Dendritic cell treated with granulocyte-macrophage colony-stimulating factor and Interleukin-4, amounts not matched to agents 40 ng/mL and 50 ng/mL, for 4 days (primary cell): ENCODE measurements at regions not wholly inside any gene's neighbourhood (a gene's known extent, or its start where the extent isn't known, plus 50 kb on each side); places are given as distances from the start of the nearest gene placed in this dataset.

Source experiments
- H3K27ac Mint-ChIP-seq: one replicate; pipeline ENCODE4 v1.8.0; 2022; ENCODE audit warnings: mild to moderate bottlenecking, mixed read lengths
- H3K27me3 Mint-ChIP-seq: one replicate; pipeline ENCODE4 v1.8.0; 2022; ENCODE audit warnings: mild to moderate bottlenecking, mixed read lengths
- H3K36me3 Mint-ChIP-seq: one replicate; pipeline ENCODE4 v1.8.0; 2022; ENCODE audit warnings: low read depth, mixed read lengths
- H3K4me1 Mint-ChIP-seq: one replicate; pipeline ENCODE4 v1.8.0; 2022; ENCODE audit warnings: low read depth, mixed read lengths
- H3K4me3 Mint-ChIP-seq: one replicate; pipeline ENCODE4 v1.8.0; 2022; ENCODE audit warnings: mild to moderate bottlenecking, moderate library complexity, mixed read lengths
- H3K9me3 Mint-ChIP-seq: one replicate; pipeline ENCODE4 v1.8.0; 2022; ENCODE audit warnings: mixed read lengths
- intact Hi-C: fragments of 100-400 bp; cut with micrococcal nuclease; formaldehyde crosslinking; loops from one replicate; pipeline ENCODE4 v1.15.0; 2022

- H3K4me3 Mint-ChIP-seq = no peak overlapping the region
- no peak overlapping the region for H3K27ac Mint-ChIP-seq
- H3K36me3 Mint-ChIP-seq = no peaks in the 10 kb centered on the region
- intact Hi-C loops = no loop called here
- H3K4me1 Mint-ChIP-seq = no peaks in the 10 kb centered on the region
- peaks cover 30% of the 10 kb centered on the region for H3K9me3 Mint-ChIP-seq
- H3K27me3 Mint-ChIP-seq = no peaks in the 10 kb centered on the region
Measured at GRCh38 chr11:91786097-91786496, 438.5 kb upstream of the FAT3 start.

DNA sequence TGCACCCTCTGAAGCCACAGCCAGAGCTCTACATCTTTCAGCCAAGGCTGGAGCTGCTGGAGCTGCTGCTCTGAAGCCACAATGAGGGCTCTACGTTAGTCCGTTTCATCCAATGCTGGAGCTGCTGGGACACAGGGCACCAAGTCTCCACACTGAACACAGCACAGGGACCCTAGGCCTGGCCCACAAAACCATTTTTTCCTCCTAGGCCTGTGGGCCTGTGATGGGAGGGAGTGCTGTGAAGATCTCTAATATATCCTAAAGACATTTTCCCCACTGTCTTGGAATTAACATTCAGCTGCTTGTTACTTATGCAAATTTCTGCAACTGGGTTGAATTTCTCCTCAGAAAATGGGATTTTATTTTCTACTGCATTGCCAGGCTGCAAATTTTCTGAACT is 441.4 kb upstream of the FAT3 start:
- Mint-ChIP-seq H3K9me3 (peaks cover 30% of the 10 kb centered on the region), H3K36me3 (no peaks in the 10 kb centered on the region), H3K27ac (no peak overlapping the region), H3K27me3 (no peaks in the 10 kb centered on the region), H3K4me3 (no peak overlapping the region), H3K4me1 (no peaks in the 10 kb centered on the region)
- intact Hi-C loops = no loop called here

GRCh38 chr11:91778758-91779157 is 445.9 kb upstream of the FAT3 start:
- H3K27me3 Mint-ChIP-seq = no peaks in the 10 kb centered on the region
- H3K4me1 Mint-ChIP-seq = no peaks in the 10 kb centered on the region
- H3K4me3 Mint-ChIP-seq = no peak overlapping the region
- H3K36me3 Mint-ChIP-seq = no peaks in the 10 kb centered on the region
- intact Hi-C loops = no loop called here
- peaks cover 22% of the 10 kb centered on the region for H3K9me3 Mint-ChIP-seq
- no peak overlapping the region for H3K27ac Mint-ChIP-seq

GRCh38 chr11:91776655-91777054 is 448.0 kb upstream of the FAT3 start:
- Mint-ChIP-seq H3K36me3 (no peaks in the 10 kb centered on the region), H3K4me3 (no peak overlapping the region), H3K27ac (no peak overlapping the region), H3K4me1 (no peaks in the 10 kb centered on the region), H3K9me3 (peaks cover 11% of the 10 kb centered on the region), H3K27me3 (no peaks in the 10 kb centered on the region)
- intact Hi-C loops = no loop called here

GRCh38 chr11:91773090-91773489 is 451.5 kb upstream of the FAT3 start:
- Mint-ChIP-seq H3K4me3 (no peak overlapping the region), H3K36me3 (no peaks in the 10 kb centered on the region), H3K27ac (no peak overlapping the region), H3K4me1 (no peaks in the 10 kb centered on the region), H3K9me3 (peaks cover 11% of the 10 kb centered on the region), H3K27me3 (no peaks in the 10 kb centered on the region)
- intact Hi-C loops = no loop called here

DNA sequence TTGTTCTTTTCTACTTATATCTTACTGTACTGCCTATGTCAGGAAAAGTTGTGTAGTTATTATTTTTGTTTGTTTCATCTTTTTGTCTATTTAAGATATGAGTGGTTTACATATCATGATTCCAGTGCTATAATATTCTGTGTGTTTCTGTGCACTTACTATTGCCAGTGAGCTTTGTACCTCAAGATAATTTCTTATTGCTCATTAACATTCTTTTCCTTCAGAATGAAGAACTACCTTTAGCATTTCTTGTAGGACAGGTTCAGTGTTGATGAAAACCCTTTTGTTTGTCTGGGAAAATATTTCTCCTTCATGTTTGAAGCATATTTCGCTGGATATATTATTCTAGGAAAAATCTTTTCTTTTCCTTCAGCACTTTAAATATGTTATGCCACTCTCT is 452.7 kb upstream of the FAT3 start:
- H3K9me3 Mint-ChIP-seq = peaks cover 11% of the 10 kb centered on the region
- H3K36me3 Mint-ChIP-seq = no peaks in the 10 kb centered on the region
- no peaks in the 10 kb centered on the region for H3K27me3 Mint-ChIP-seq
- H3K4me3 Mint-ChIP-seq = no peak overlapping the region
- H3K27ac Mint-ChIP-seq = no peak overlapping the region
- H3K4me1 Mint-ChIP-seq = no peaks in the 10 kb centered on the region
- intact Hi-C loops = no loop called here

- no peak overlapping the region for H3K4me3 Mint-ChIP-seq
- no peaks in the 10 kb centered on the region for H3K27me3 Mint-ChIP-seq
- H3K27ac Mint-ChIP-seq = no peak overlapping the region
Measured at GRCh38 chr11:91768783-91769182, 455.8 kb upstream of the FAT3 start.

DNA sequence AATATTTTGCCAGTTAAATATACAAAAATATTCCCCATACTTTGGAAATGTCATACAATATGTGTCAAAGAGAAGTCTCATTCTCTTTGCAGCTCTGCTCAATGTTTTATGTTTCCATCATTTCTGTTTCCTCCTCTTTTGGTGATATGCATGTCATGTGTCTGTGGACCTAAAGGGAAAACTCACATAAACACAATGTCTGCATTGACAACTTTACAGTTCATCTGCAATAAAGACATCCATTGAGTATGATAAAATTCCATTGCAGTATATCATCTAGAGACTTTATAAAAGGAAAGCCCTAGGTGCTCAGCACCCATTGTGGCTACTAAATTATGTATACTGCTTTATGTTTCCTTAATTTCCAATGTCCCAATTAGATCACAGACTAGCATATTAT is 461.3 kb upstream of the FAT3 start:
- no peak overlapping the region for H3K27ac Mint-ChIP-seq
- no peaks in the 10 kb centered on the region for H3K27me3 Mint-ChIP-seq
- H3K4me3 Mint-ChIP-seq = no peak overlapping the region
- H3K4me1 Mint-ChIP-seq = no peaks in the 10 kb centered on the region
- H3K36me3 Mint-ChIP-seq = no peaks in the 10 kb centered on the region
- intact Hi-C loops = no loop called here
- H3K9me3 Mint-ChIP-seq = no peaks in the 10 kb centered on the region

More at GRCh38 chr11:91768783-91769182, 455.8 kb upstream of the FAT3 start:
- no peaks in the 10 kb centered on the region for H3K36me3 Mint-ChIP-seq
- intact Hi-C loops = no loop called here
- H3K4me1 Mint-ChIP-seq = no peaks in the 10 kb centered on the region
- peaks cover 5% of the 10 kb centered on the region for H3K9me3 Mint-ChIP-seq

DNA sequence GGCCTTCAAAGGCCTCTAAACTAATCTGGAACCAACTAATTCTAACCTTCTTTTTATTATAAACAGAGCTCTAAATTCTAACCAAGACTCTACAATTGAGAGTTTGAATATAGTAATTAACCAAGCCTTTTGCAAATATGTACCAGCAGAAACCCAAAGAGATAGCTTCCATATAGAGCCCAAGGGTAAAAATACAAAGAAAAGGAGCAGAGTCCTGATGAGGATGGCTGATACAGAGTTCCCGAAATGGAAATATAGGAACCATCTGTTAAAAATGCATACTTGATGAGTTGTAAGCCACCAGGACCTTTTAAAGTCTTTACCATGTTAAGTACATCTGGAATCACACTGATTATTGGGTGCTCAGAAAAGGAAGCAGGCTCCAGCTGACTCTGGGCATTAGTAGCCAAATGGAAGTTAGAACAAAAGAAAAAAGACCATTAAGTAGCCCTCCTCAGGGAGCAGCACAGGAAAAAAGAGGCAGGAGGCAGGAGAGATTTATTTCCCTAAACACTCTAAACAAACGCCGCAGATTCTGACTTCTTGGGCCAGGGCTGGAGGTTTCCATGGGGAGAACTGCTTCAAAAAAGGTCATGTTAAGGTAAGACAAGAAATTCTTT is 463.1 kb upstream of the FAT3 start:
- Mint-ChIP-seq H3K27ac (no peak overlapping the region), H3K9me3 (no peaks in the 10 kb centered on the region), H3K4me1 (no peaks in the 10 kb centered on the region), H3K36me3 (no peaks in the 10 kb centered on the region), H3K4me3 (no peak overlapping the region), H3K27me3 (no peaks in the 10 kb centered on the region)
- intact Hi-C loops = no loop called here

GRCh38 chr11:91756829-91757480 is 467.7 kb upstream of the FAT3 start:
- Mint-ChIP-seq H3K9me3 (no peaks in the 10 kb centered on the region), H3K27me3 (no peaks in the 10 kb centered on the region), H3K27ac (no peak overlapping the region), H3K4me1 (no peaks in the 10 kb centered on the region), H3K4me3 (no peak overlapping the region), H3K36me3 (no peaks in the 10 kb centered on the region)
- intact Hi-C loops = no loop called here

DNA sequence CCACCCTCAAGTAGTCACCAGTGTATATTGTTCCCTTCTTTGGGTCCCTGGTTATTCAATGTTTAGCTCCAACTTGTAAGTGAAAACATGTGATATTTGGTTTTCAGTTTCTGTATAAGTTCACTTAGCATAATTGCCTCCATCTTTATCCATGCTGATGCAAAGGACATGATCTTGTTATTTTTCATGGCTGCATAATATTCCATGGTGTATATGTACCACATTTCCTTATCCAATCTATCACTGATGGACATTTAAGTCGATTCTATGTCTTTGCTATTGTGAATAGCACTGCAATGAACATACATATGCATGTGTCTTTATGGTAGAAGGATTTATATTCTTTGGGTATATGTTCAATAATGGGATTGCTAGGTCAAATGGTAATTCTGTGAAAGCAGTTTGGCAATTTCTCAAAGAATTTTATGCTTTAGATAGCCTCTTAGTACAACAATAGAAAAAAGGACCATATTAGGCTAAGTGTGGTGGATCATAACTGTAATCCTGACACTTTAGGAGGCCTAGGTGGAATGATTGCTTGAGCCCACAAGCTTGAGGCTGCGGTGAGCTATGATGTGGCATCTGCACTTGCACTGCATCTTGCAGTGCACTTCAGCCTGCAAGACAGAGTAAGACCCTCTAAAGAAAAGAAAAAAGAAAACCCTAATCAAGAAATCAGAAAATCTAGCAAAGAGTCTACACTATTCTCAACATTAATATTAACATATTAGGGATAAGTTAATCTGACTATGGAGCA is 468.5 kb upstream of the FAT3 start:
- no peaks in the 10 kb centered on the region for H3K9me3 Mint-ChIP-seq
- no peaks in the 10 kb centered on the region for H3K36me3 Mint-ChIP-seq
- no peak overlapping the region for H3K27ac Mint-ChIP-seq
- no peaks in the 10 kb centered on the region for H3K4me1 Mint-ChIP-seq
- no peaks in the 10 kb centered on the region for H3K27me3 Mint-ChIP-seq
- intact Hi-C loops = no loop called here
- no peak overlapping the region for H3K4me3 Mint-ChIP-seq

- Mint-ChIP-seq H3K27me3 (no peaks in the 10 kb centered on the region), H3K27ac (no peak overlapping the region), H3K36me3 (no peaks in the 10 kb centered on the region), H3K4me1 (no peaks in the 10 kb centered on the region), H3K9me3 (no peaks in the 10 kb centered on the region), H3K4me3 (no peak overlapping the region)
- intact Hi-C loops = no loop called here
Measured at GRCh38 chr11:91755526-91755925, 469.1 kb upstream of the FAT3 start.

GRCh38 chr11:91749251-91749650 is 475.4 kb upstream of the FAT3 start:
- H3K4me3 Mint-ChIP-seq = no peak overlapping the region
- intact Hi-C loops = no loop called here
- no peak overlapping the region for H3K27ac Mint-ChIP-seq
- H3K4me1 Mint-ChIP-seq = no peaks in the 10 kb centered on the region
- H3K36me3 Mint-ChIP-seq = no peaks in the 10 kb centered on the region
- H3K9me3 Mint-ChIP-seq = peaks cover 7% of the 10 kb centered on the region
- H3K27me3 Mint-ChIP-seq = no peaks in the 10 kb centered on the region

DNA sequence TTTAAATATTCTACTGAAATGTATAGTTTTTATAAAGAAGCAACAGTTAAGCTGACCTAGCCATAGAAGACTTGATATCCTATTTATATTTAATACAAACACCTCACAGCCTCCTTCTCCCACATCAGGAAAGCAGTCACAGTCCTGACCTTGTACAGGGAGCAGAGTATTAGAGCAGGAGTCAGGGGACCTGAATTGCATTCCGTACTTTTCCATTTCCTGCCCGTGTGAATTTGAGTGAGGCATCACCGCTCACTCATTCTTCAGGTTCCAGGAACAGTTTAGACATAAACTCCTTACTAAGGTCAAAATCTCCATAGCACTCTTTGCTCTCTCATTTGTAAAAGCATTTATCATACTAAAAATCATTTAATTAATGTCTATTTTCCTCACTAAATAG is 482.5 kb upstream of the FAT3 start:
- Mint-ChIP-seq H3K27ac (no peak overlapping the region), H3K4me3 (no peak overlapping the region), H3K4me1 (no peaks in the 10 kb centered on the region), H3K36me3 (no peaks in the 10 kb centered on the region), H3K9me3 (peaks cover 17% of the 10 kb centered on the region), H3K27me3 (no peaks in the 10 kb centered on the region)
- intact Hi-C loops = no loop called here
